ENCODE measurements at regions not wholly inside any gene's neighbourhood (a gene's known extent, or its start where the extent isn't known, plus 50 kb on each side); places are given as distances from the start of the nearest gene placed in this dataset.

- 88 to 94% methylated on average over 4 of the region's 4 CpGs for WGBS, 2 experiments
- no peak overlapping the region for H3K27ac ChIP-seq (ENCODE audit: insufficient read depth, low read depth, low read length, poor library complexity, severe bottlenecking)
- no peaks in the 10 kb centered on the region for H3K27me3 ChIP-seq (ENCODE audit: control insufficient read depth, insufficient read depth, low read length, poor library complexity, severe bottlenecking)
- H3K4me3 ChIP-seq (ENCODE audit: insufficient read depth, low read depth, low read length): no peak overlapping the region
- no peaks in the 10 kb centered on the region for H3K9me3 ChIP-seq (ENCODE audit: control insufficient read depth, low read length)
- no peaks in the 10 kb centered on the region for H3K4me1 ChIP-seq (ENCODE audit: control insufficient read depth, insufficient read depth, low read length)
- H3K36me3 ChIP-seq (ENCODE audit: control insufficient read depth, insufficient read depth, low read length): no peaks in the 10 kb centered on the region
Measured at GRCh38 chr5:56352808-56353590, 119.9 kb upstream of the ANKRD55 start.

DNA sequence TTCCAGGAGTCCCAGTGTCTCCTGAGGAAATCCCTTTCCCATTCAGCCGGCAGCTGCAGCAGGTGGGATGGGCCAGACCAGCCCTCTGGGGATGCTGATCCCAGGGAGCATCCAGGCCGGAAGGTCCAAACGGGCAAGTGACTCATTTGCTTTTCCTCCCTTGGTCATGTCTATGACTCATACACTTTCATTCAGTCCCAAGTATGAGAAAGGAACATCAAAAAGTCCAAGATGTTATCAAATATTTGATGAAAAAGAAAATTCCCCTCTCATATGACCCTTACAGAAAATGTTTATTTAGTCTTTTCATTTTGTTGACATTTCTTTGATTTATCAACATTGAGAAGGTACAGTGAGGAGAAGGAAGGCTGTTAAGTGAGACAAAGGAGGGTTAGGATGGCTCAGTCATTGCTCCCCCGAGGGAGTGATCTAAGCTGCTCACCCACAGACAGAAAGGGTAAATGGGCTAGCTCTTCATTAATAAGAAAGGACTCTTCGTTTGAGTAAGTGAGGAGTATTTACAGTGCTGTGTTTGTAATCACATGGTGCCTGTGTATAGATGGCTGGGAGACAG, 117.6 kb upstream of the ANKRD55 start:
- Histone ChIP-seq H3K9me3 (ENCODE audit: control insufficient read depth, low read length) (no peaks in the 10 kb centered on the region), H3K36me3 (ENCODE audit: control insufficient read depth, insufficient read depth, low read length) (no peaks in the 10 kb centered on the region), H3K4me1 (ENCODE audit: control insufficient read depth, insufficient read depth, low read length) (no peaks in the 10 kb centered on the region), H3K27me3 (ENCODE audit: control insufficient read depth, insufficient read depth, low read length, poor library complexity, severe bottlenecking) (no peaks in the 10 kb centered on the region), H3K4me3 (ENCODE audit: insufficient read depth, low read depth, low read length) (no peak overlapping the region), H3K27ac (ENCODE audit: insufficient read depth, low read depth, low read length, poor library complexity, severe bottlenecking) (no peak overlapping the region)
- WGBS, 2 experiments: 51 to 55% methylated on average over 5 of the region's 5 CpGs

DNA sequence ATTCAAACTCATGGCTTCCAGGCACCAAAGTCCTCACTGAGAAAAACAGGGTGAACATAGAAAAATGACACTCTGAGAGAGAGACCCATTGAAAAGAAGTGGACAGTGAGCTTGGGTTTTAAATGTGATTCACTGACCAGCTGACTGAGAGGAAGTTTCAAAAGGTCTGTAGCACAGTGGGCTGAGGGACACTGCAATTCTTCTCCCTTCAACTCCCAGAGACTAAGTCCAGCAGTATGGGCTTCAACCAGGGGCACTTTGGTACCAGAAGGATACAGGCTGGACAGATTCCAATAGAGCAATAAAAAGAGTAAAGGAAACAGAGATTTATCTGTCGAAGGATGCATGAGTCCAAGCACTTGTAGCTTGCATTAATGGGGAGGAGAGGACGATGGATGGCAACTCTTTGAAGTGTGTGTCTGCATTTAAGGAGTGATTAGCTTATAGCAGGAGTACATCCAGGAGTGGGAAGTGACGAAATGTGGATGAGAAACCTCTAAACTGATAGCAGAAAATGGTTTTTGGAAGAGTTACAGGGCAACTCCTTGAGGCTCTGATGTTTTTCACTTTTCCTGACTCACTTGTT, 117.0 kb upstream of the ANKRD55 start:
- H3K4me3 ChIP-seq (ENCODE audit: insufficient read depth, low read depth, low read length): no peak overlapping the region
- no peaks in the 10 kb centered on the region for H3K36me3 ChIP-seq (ENCODE audit: control insufficient read depth, insufficient read depth, low read length)
- WGBS, 2 experiments: 89 to 92% methylated on average over 3 of the region's 3 CpGs
- H3K9me3 ChIP-seq (ENCODE audit: control insufficient read depth, low read length): no peaks in the 10 kb centered on the region
- H3K27ac ChIP-seq (ENCODE audit: insufficient read depth, low read depth, low read length, poor library complexity, severe bottlenecking): no peak overlapping the region
- no peaks in the 10 kb centered on the region for H3K4me1 ChIP-seq (ENCODE audit: control insufficient read depth, insufficient read depth, low read length)
- no peaks in the 10 kb centered on the region for H3K27me3 ChIP-seq (ENCODE audit: control insufficient read depth, insufficient read depth, low read length, poor library complexity, severe bottlenecking)

GRCh38 chr5:56349461-56349860, 116.3 kb upstream of the ANKRD55 start:
- Histone ChIP-seq H3K36me3 (ENCODE audit: control insufficient read depth, insufficient read depth, low read length) (no peaks in the 10 kb centered on the region), H3K27ac (ENCODE audit: insufficient read depth, low read depth, low read length, poor library complexity, severe bottlenecking) (no peak overlapping the region), H3K27me3 (ENCODE audit: control insufficient read depth, insufficient read depth, low read length, poor library complexity, severe bottlenecking) (no peaks in the 10 kb centered on the region), H3K4me3 (ENCODE audit: insufficient read depth, low read depth, low read length) (no peak overlapping the region), H3K9me3 (ENCODE audit: control insufficient read depth, low read length) (no peaks in the 10 kb centered on the region), H3K4me1 (ENCODE audit: control insufficient read depth, insufficient read depth, low read length) (no peaks in the 10 kb centered on the region)
- WGBS, 2 experiments: 87 to 92% methylated on average over 3 to 5 of the region's 5 CpGs

DNA sequence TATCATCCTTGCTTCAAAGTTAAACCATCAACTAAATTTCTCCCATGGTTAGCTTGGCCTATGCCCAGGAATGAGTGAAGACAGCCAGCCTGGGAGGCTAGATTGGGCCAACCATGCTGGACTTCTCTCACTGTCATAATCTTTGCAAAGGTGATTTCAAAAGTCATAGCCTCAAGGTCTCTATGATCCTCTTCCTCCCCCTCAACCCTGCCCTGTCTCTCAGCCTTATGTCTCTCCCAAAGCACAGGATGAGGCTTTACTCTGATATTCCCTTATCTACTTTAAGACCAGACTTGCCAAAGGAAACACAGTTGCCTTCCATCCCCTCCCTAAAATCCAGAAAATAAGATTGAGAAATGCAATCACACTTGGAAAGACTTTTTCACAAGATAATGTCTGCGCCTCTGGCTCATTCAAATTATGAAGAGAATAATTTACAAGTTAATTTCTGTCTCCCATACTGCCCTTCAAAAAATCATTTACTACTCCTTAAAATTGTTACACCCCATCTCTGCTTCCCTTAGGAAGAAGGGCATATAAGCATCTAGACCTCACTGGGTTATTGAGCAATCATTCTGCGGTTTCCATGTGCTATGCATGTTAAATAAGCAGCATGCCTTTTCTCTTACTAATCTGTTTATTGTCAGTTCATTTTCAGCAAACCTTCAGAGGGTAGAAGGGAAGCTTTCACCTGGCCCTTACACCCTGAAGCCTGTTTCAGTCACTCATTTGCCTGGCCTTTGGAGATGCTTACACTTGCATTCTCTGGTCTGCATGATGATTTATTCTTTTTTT, 113.8 kb upstream of the ANKRD55 start:
- WGBS, 2 experiments: 89 to 90% methylated on average over 2 of the region's 2 CpGs
- no peaks in the 10 kb centered on the region for H3K4me1 ChIP-seq (ENCODE audit: control insufficient read depth, insufficient read depth, low read length)
- H3K27me3 ChIP-seq (ENCODE audit: control insufficient read depth, insufficient read depth, low read length, poor library complexity, severe bottlenecking): no peaks in the 10 kb centered on the region
- no peaks in the 10 kb centered on the region for H3K36me3 ChIP-seq (ENCODE audit: control insufficient read depth, insufficient read depth, low read length)
- no peaks in the 10 kb centered on the region for H3K9me3 ChIP-seq (ENCODE audit: control insufficient read depth, low read length)
- no peak overlapping the region for H3K27ac ChIP-seq (ENCODE audit: insufficient read depth, low read depth, low read length, poor library complexity, severe bottlenecking)
- H3K4me3 ChIP-seq (ENCODE audit: insufficient read depth, low read depth, low read length): no peak overlapping the region

DNA sequence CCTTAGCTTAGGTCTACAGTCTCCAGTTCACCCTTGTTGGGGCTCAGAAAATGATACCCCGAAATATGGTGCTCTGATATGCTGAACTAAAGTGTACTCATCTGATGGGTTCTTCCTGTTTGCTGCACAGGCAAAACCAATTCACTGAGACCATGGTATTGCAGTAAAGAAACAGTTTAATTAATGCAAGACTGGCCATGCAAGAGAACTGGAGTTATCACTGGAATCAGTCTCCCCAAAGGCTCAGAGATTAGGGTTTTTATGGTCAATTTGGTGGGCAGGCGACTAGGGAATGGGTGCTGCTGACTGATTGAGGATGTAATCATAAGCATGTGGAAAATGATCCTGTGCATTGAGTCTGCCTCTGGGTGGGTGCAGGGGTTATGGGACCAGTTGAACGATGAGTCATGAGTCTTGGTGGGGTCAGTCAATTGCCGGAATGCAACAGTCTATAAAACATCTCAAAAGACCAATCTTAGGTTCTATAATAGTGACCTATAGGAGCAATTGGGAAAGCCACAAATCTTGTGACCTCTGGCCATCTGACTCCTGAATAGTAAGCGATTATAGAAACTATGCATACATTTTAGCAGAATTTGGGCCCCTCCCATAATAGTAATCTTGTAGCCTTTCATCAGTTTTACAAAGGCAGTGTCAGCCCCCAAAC, 113.0 kb upstream of the ANKRD55 start:
- Histone ChIP-seq H3K4me1 (ENCODE audit: control insufficient read depth, insufficient read depth, low read length) (no peaks in the 10 kb centered on the region), H3K9me3 (ENCODE audit: control insufficient read depth, low read length) (no peaks in the 10 kb centered on the region), H3K36me3 (ENCODE audit: control insufficient read depth, insufficient read depth, low read length) (no peaks in the 10 kb centered on the region), H3K27me3 (ENCODE audit: control insufficient read depth, insufficient read depth, low read length, poor library complexity, severe bottlenecking) (no peaks in the 10 kb centered on the region), H3K4me3 (ENCODE audit: insufficient read depth, low read depth, low read length) (no peak overlapping the region), H3K27ac (ENCODE audit: insufficient read depth, low read depth, low read length, poor library complexity, severe bottlenecking) (no peak overlapping the region)
- 91 to 94% methylated on average over 5 of the region's 5 CpGs for WGBS, 2 experiments

- H3K36me3 ChIP-seq (ENCODE audit: control insufficient read depth, insufficient read depth, low read length): no peaks in the 10 kb centered on the region
- H3K27ac ChIP-seq (ENCODE audit: insufficient read depth, low read depth, low read length, poor library complexity, severe bottlenecking): no peak overlapping the region
- no peaks in the 10 kb centered on the region for H3K4me1 ChIP-seq (ENCODE audit: control insufficient read depth, insufficient read depth, low read length)
- H3K9me3 ChIP-seq (ENCODE audit: control insufficient read depth, low read length): no peaks in the 10 kb centered on the region
- H3K4me3 ChIP-seq (ENCODE audit: insufficient read depth, low read depth, low read length): no peak overlapping the region
- H3K27me3 ChIP-seq (ENCODE audit: control insufficient read depth, insufficient read depth, low read length, poor library complexity, severe bottlenecking): no peaks in the 10 kb centered on the region
Measured at GRCh38 chr5:56345352-56345751, 112.2 kb upstream of the ANKRD55 start.

DNA sequence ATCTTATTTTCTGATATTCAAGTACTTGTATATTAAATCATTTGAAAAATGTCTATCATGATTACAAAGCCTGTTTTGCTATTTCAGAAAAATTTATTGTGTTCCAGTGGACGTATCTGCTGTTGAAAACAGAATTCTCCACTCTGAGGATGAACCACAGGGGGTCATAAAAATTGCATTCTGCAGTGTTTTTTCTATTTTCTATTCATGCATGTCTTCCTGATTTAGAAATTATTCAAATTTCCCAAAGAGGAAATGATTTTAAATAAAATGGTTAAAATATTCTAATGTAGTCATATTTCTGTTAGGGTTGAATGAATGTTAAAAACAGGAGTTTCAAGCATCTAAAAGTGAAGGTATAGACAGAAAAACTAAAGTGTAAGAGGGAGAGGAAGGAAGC, 111.5 kb upstream of the ANKRD55 start:
- Histone ChIP-seq H3K9me3 (ENCODE audit: control insufficient read depth, low read length) (no peaks in the 10 kb centered on the region), H3K4me1 (ENCODE audit: control insufficient read depth, insufficient read depth, low read length) (no peaks in the 10 kb centered on the region), H3K4me3 (ENCODE audit: insufficient read depth, low read depth, low read length) (no peak overlapping the region), H3K27ac (ENCODE audit: insufficient read depth, low read depth, low read length, poor library complexity, severe bottlenecking) (no peak overlapping the region), H3K27me3 (ENCODE audit: control insufficient read depth, insufficient read depth, low read length, poor library complexity, severe bottlenecking) (no peaks in the 10 kb centered on the region), H3K36me3 (ENCODE audit: control insufficient read depth, insufficient read depth, low read length) (no peaks in the 10 kb centered on the region)
- 89 to 100% methylated on average over 1 of the region's 1 CpG for WGBS, 2 experiments

DNA sequence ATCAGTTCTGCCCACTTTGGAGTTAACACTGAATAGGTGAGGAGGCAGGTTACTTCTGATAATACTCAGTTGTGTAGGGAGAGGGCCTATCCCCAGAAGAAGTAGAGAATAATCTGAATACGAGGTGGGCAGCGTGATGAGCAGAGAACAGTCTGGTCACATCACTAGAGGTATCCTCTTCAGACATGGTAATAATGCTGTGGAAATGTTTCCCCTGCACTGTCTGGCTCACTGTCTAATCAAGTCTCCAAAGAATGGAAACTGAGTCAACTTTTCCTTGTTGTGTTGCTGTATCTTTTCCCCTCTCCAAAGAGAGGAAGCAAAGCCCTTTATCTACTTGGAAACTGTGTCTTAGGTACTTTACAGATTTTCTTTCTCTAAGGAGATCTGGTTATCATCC, 110.9 kb upstream of the ANKRD55 start:
- Histone ChIP-seq H3K36me3 (ENCODE audit: control insufficient read depth, insufficient read depth, low read length) (no peaks in the 10 kb centered on the region), H3K4me1 (ENCODE audit: control insufficient read depth, insufficient read depth, low read length) (no peaks in the 10 kb centered on the region), H3K27ac (ENCODE audit: insufficient read depth, low read depth, low read length, poor library complexity, severe bottlenecking) (no peak overlapping the region), H3K27me3 (ENCODE audit: control insufficient read depth, insufficient read depth, low read length, poor library complexity, severe bottlenecking) (no peaks in the 10 kb centered on the region), H3K4me3 (ENCODE audit: insufficient read depth, low read depth, low read length) (no peak overlapping the region), H3K9me3 (ENCODE audit: control insufficient read depth, low read length) (no peaks in the 10 kb centered on the region)
- 91% methylated on average over 2 of the region's 2 CpGs for WGBS, 2 experiments

GRCh38 chr5:56342616-56343015, 109.5 kb upstream of the ANKRD55 start:
- Histone ChIP-seq H3K27ac (ENCODE audit: insufficient read depth, low read depth, low read length, poor library complexity, severe bottlenecking) (no peak overlapping the region), H3K4me3 (ENCODE audit: insufficient read depth, low read depth, low read length) (no peak overlapping the region), H3K36me3 (ENCODE audit: control insufficient read depth, insufficient read depth, low read length) (no peaks in the 10 kb centered on the region), H3K9me3 (ENCODE audit: control insufficient read depth, low read length) (no peaks in the 10 kb centered on the region), H3K27me3 (ENCODE audit: control insufficient read depth, insufficient read depth, low read length, poor library complexity, severe bottlenecking) (no peaks in the 10 kb centered on the region), H3K4me1 (ENCODE audit: control insufficient read depth, insufficient read depth, low read length) (no peaks in the 10 kb centered on the region)
- WGBS, 2 experiments: 93 to 97% methylated on average over 3 of the region's 3 CpGs

All from ectodermal cell (in vitro differentiated cells).